NCI-H2171 treated with DMSO at 0.1 percent for 48 hours (cell line): ENCODE measurements at regions not wholly inside any gene's neighbourhood (a gene's known extent, or its start where the extent isn't known, plus 50 kb on each side); places are given as distances from the start of the nearest gene placed in this dataset.

Experiments used
- DNase-seq: peaks from one replicate; lab custom pipeline; 2025; lab: John Stamatoyannopoulos, UW

GRCh38 chrX:22664826-22665225, 334.9 kb upstream of the DDX53 start:
- no peak for DNase-seq

GRCh38 chrX:22665818-22666217, 333.9 kb upstream of the DDX53 start:
- no peak for DNase-seq

GRCh38 chrX:22666441-22666840, 333.3 kb upstream of the DDX53 start:
- DNase-seq = peak; percentile 7

- DNase-seq = no peak
Observed at GRCh38 chrX:22674932-22675331, 324.8 kb upstream of the DDX53 start.

- peak; percentile 47 for DNase-seq
Observed at GRCh38 chrX:22686138-22686541, 313.6 kb upstream of the DDX53 start.

- DNase-seq = no peak
Observed at GRCh38 chrX:22689290-22689689, 310.5 kb upstream of the DDX53 start.

GRCh38 chrX:22690116-22690515, 309.6 kb upstream of the DDX53 start:
- no peak for DNase-seq

GRCh38 chrX:22691966-22692565, 307.7 kb upstream of the DDX53 start:
- DNase-seq = no peak

GRCh38 chrX:22698151-22698550, 301.6 kb upstream of the DDX53 start:
- no peak for DNase-seq

GRCh38 chrX:22699581-22700091, 300.1 kb upstream of the DDX53 start:
- no peak for DNase-seq

GRCh38 chrX:22712942-22713341, 286.8 kb upstream of the DDX53 start:
- no peak for DNase-seq

- no peak for DNase-seq
Observed at GRCh38 chrX:22730542-22730941, 269.2 kb upstream of the DDX53 start.

- DNase-seq = no peak
Observed at GRCh38 chrX:22737541-22737940, 262.2 kb upstream of the DDX53 start.

GRCh38 chrX:22739276-22739675, 260.5 kb upstream of the DDX53 start:
- DNase-seq = no peak

- DNase-seq = no peak
Observed at GRCh38 chrX:22740836-22741235, 258.9 kb upstream of the DDX53 start.

GRCh38 chrX:22742174-22742573, 257.6 kb upstream of the DDX53 start:
- DNase-seq = no peak

GRCh38 chrX:22746081-22746480, 253.7 kb upstream of the DDX53 start:
- no peak for DNase-seq

GRCh38 chrX:22748093-22748999, 251.4 kb upstream of the DDX53 start:
- peak; percentile 32 for DNase-seq

- DNase-seq = no peak
Observed at GRCh38 chrX:22758807-22759481, 240.8 kb upstream of the DDX53 start.

GRCh38 chrX:22760513-22761057, 239.2 kb upstream of the DDX53 start:
- no peak for DNase-seq

GRCh38 chrX:22788221-22788620, 211.5 kb upstream of the DDX53 start:
- no peak for DNase-seq

- no peak for DNase-seq
Observed at GRCh38 chrX:22795671-22796070, 204.1 kb upstream of the DDX53 start.
